ENCODE measurements at regions not wholly inside any gene's neighbourhood (a gene's known extent, or its start where the extent isn't known, plus 50 kb on each side); places are given as distances from the start of the nearest gene placed in this dataset.

DNA sequence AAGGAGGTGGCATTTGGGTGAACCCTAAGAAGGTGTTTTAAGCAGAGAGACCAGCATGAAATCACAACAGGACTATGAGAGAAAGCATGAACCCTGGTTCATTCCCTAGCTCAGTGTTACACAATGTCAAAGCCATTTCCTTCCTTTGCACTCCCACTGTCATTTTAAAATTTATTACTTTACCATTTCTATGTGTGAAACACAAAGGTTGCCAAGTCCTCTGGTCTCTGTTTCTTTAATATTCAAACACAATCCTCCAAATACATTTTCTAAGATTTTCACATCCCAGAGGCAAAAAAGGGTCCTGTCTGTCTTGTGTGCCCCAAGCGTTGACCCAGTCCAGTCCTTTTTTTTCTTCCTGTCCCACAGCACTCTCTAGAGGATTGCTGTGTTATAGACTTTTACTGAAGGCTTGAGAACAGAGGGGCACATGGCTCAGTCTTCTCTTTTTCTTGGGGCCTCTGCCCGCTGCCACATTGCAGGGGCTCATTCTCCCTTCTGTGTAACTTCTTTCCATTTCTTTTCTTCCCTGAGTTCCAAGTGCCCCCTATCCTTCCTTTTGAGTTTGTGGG is 78.6 kb upstream of the SLC28A3 start:
- no peak overlapping the region for H3K4me3 ChIP-seq (replicated peaks; ENCODE audit: low read depth, low read length)
- TF ChIP-seq CTCF (IDR thresholded peaks at IDR 0.05; ENCODE audit: low read depth, low read length, missing control alignments), result no peak
- DNase-seq (ENCODE audit: extremely low read depth, low read depth), result no peak

- DNase-seq (ENCODE audit: extremely low read depth, low read depth), result no peak
- no peak for TF ChIP-seq CTCF (IDR thresholded peaks at IDR 0.05; ENCODE audit: low read depth, low read length, missing control alignments)
- H3K4me3 ChIP-seq (replicated peaks; ENCODE audit: low read depth, low read length), result no peak overlapping the region
Measured at GRCh38 chr9:84424931-84425330, 84.4 kb upstream of the SLC28A3 start.

DNA sequence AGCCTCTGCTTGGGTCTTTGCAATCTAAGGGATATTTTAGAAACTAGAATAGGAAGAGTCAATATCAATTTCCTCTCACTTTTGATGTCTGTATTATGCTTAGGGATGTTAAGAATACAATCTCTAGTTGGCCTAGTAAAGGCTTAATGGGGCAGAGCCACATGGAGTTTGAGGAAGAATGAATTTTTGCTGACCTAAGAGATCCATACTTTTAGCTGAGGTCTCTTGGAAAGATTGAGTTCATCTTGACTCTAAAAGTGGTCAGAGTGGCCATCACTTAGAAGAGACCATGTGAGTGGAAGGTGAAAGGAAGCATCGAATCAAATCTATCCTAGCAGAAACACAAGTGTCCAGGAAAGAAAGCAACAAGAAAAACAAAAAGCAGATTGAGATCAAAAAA is 92.2 kb upstream of the SLC28A3 start:
- no peak for TF ChIP-seq CTCF (IDR thresholded peaks at IDR 0.05; ENCODE audit: low read depth, low read length, missing control alignments)
- no peak for DNase-seq (ENCODE audit: extremely low read depth, low read depth)
- no peak overlapping the region for H3K4me3 ChIP-seq (replicated peaks; ENCODE audit: low read depth, low read length)

DNA sequence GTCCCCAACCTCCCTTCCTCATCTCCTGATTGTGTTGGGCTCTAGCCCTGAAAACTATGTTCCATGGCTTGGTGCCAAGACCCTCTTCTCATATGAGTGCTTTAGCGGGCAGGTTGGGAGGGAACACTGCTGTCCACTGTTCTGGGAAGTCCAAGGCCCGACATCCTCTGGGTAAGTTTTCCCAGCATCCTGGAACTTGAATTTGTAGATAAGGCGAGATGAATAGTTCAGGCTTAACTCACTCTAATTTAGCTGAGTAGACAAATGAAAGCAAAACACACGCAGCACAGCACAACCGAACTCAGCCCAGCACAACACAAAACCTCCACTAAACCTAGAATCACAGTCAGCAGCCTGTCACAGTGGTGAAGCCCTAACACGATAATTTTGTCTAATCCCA is 95.3 kb upstream of the SLC28A3 start:
- no peak overlapping the region for H3K4me3 ChIP-seq (replicated peaks; ENCODE audit: low read depth, low read length)
- DNase-seq (ENCODE audit: extremely low read depth, low read depth), result no peak
- TF ChIP-seq CTCF (IDR thresholded peaks at IDR 0.05; ENCODE audit: low read depth, low read length, missing control alignments), result no peak

GRCh38 chr9:84436386-84437109 is 96.0 kb upstream of the SLC28A3 start:
- no peak for DNase-seq (ENCODE audit: extremely low read depth, low read depth)
- no peak for TF ChIP-seq CTCF (IDR thresholded peaks at IDR 0.05; ENCODE audit: low read depth, low read length, missing control alignments)
- no peak overlapping the region for H3K4me3 ChIP-seq (replicated peaks; ENCODE audit: low read depth, low read length)

- DNase-seq (ENCODE audit: extremely low read depth, low read depth), result no peak
- no peak overlapping the region for H3K4me3 ChIP-seq (replicated peaks; ENCODE audit: low read depth, low read length)
- TF ChIP-seq CTCF (IDR thresholded peaks at IDR 0.05; ENCODE audit: low read depth, low read length, missing control alignments), result no peak
Measured at GRCh38 chr9:84438391-84438790, 97.8 kb upstream of the SLC28A3 start.
